Endodermal cell (in vitro differentiated cells): ENCODE measurements at regions not wholly inside any gene's neighbourhood (a gene's known extent, or its start where the extent isn't known, plus 50 kb on each side); places are given as distances from the start of the nearest gene placed in this dataset.
"Not testable (repeated sequence)": the region's sequence is repeated elsewhere in the genome, so short reads cannot be mapped to it uniquely, and the experiment has no call there.

Source experiments
- DNase-seq: peaks from one replicate; pipeline ENCODE4 v3.0.0-alpha.2; 2017
- H3K27ac ChIP-seq: 2 replicates; pipeline ENCODE4 v1.5.1; 2013; ENCODE audit warnings: mild to moderate bottlenecking, low read depth, low read length, moderate library complexity
- H3K27me3 ChIP-seq: 2 replicates; pipeline ENCODE4 v1.6.1; 2013; ENCODE audit warnings: mild to moderate bottlenecking, low read length, moderate library complexity; ENCODE audit not compliant: insufficient read depth, control insufficient read depth, poor library complexity, severe bottlenecking
- H3K36me3 ChIP-seq: 2 replicates; pipeline ENCODE4 v1.7.0; 2013; ENCODE audit warnings: mild to moderate bottlenecking, low read length, moderate library complexity; ENCODE audit not compliant: control insufficient read depth, insufficient read depth
- H3K4me1 ChIP-seq: one replicate; pipeline ENCODE4 v1.7.0; 2013; ENCODE audit warnings: low read length; ENCODE audit not compliant: control insufficient read depth, insufficient read depth
- H3K4me3 ChIP-seq: 2 replicates; pipeline ENCODE4 v1.5.1; 2013; ENCODE audit warnings: mild to moderate bottlenecking, low read length, moderate library complexity
- H3K9ac ChIP-seq: 2 replicates; pipeline ENCODE4 v1.6.1; 2013; ENCODE audit warnings: mild to moderate bottlenecking, low read length, moderate library complexity; ENCODE audit not compliant: poor library complexity, severe bottlenecking; ENCODE audit errors: extremely low read depth
- H3K9me3 ChIP-seq: 2 replicates; pipeline ENCODE4 v1.6.1; 2013; ENCODE audit warnings: mild to moderate bottlenecking, low read length, moderate library complexity; ENCODE audit not compliant: control insufficient read depth
- H3K27ac Mint-ChIP-seq: 2 replicates; pipeline ENCODE4 v1.8.0; 2020; ENCODE audit warnings: mixed read lengths
- H3K27me3 Mint-ChIP-seq: 2 replicates; pipeline ENCODE4 v1.8.0; 2021; ENCODE audit warnings: mild to moderate bottlenecking, mixed read lengths; ENCODE audit not compliant: insufficient read depth
- H3K36me3 Mint-ChIP-seq: 2 replicates; pipeline ENCODE4 v1.8.0; 2020; ENCODE audit warnings: low read depth, mixed read lengths
- H3K4me1 Mint-ChIP-seq: 2 replicates; pipeline ENCODE4 v1.8.0; 2020; ENCODE audit warnings: mixed read lengths
- H3K4me3 Mint-ChIP-seq: 2 replicates; pipeline ENCODE4 v1.8.0; 2020; ENCODE audit warnings: mild to moderate bottlenecking, moderate library complexity, mixed read lengths
- H3K9me3 Mint-ChIP-seq: 2 replicates; pipeline ENCODE4 v1.8.0; 2020; ENCODE audit warnings: mild to moderate bottlenecking, mixed read lengths
- CTCF ChIP-seq: fragments of 200-600 bp; sonication (generic); conservative IDR thresholded peaks from 2 replicates; pipeline ENCODE4 v1.5.0; 2021; ENCODE audit warnings: antibody characterized with exemption, mild to moderate bottlenecking
- WGBS, 2 experiments: methylation state at CpG; one replicate each; pipeline versions ENCODE4 v1.1.5 to v1.1.7; 2013; ENCODE audit warnings: missing lambda C conversion rate in 2 of 2, mixed read lengths in 1 of 2; ENCODE audit not compliant: insufficient coverage in 1 of 2, insufficient read length in 1 of 2; 5-methylcytosine and 5-hydroxymethylcytosine counted together

GRCh38 chr6:137552809-137553208 is 58.6 kb upstream of the OLIG3 start:
- H3K9me3 ChIP-seq, result peaks cover 3% of the 10 kb centered on the region
- no peak for DNase-seq
- H3K36me3 ChIP-seq, result no peaks in the 10 kb centered on the region
- 81 to 89% methylated on average over 2 of the region's 2 CpGs for WGBS, 2 experiments
- H3K27ac ChIP-seq, result no peak overlapping the region
- Mint-ChIP-seq H3K27ac (no peak overlapping the region), H3K36me3 (no peaks in the 10 kb centered on the region), H3K4me1 (peaks cover 2% of the 10 kb centered on the region), H3K4me3 (no peak overlapping the region), H3K9me3 (no peaks in the 10 kb centered on the region), H3K27me3 (peaks cover 5% of the 10 kb centered on the region)
- no peak overlapping the region for H3K4me3 ChIP-seq
- no peaks in the 10 kb centered on the region for H3K4me1 ChIP-seq
- no peak overlapping the region for H3K9ac ChIP-seq
- no peak for TF ChIP-seq CTCF
- no peaks in the 10 kb centered on the region for H3K27me3 ChIP-seq

- TF ChIP-seq CTCF, result peak; percentile 45
- not testable (repeated sequence) for H3K27me3 ChIP-seq, H3K9me3 ChIP-seq, H3K9ac ChIP-seq, H3K36me3 Mint-ChIP-seq, H3K27me3 Mint-ChIP-seq, H3K4me3 ChIP-seq, H3K4me1 ChIP-seq, H3K27ac ChIP-seq, H3K36me3 ChIP-seq, H3K4me3 Mint-ChIP-seq
- Mint-ChIP-seq H3K9me3 (peaks cover 11% of the 10 kb centered on the region), H3K4me1 (peaks cover 24% of the 10 kb centered on the region), H3K27ac (peak overlapping the region; percentile 62)
- DNase-seq, result peak; percentile 73
- WGBS, 2 experiments, result 83 to 94% methylated on average over 2 to 3 of the region's 3 CpGs
These were observed 65.5 kb upstream of the OLIG3 start for GRCh38 chr6:137559521-137560183.

- no peak overlapping the region for H3K4me3 ChIP-seq
- no peak for TF ChIP-seq CTCF
- peaks cover 6% of the 10 kb centered on the region for H3K27me3 ChIP-seq
- Mint-ChIP-seq H3K36me3 (no peaks in the 10 kb centered on the region), H3K27me3 (peaks cover 4% of the 10 kb centered on the region), H3K9me3 (peaks cover 11% of the 10 kb centered on the region), H3K27ac (peak overlapping the region; percentile 62), H3K4me1 (peaks cover 24% of the 10 kb centered on the region), H3K4me3 (no peak overlapping the region)
- H3K9ac ChIP-seq, result no peak overlapping the region
- no peaks in the 10 kb centered on the region for H3K36me3 ChIP-seq
- H3K9me3 ChIP-seq, result peaks cover 8% of the 10 kb centered on the region
- 91% methylated on average over 1 of the region's 1 CpG; no CpG with 5 or more reads in 1 of the 2 experiments for whole genome bisulfite sequencing, 2 experiments
- no peak for DNase-seq
- H3K27ac ChIP-seq, result no peak overlapping the region
- H3K4me1 ChIP-seq, result no peaks in the 10 kb centered on the region
These were observed 66.0 kb upstream of the OLIG3 start for GRCh38 chr6:137560184-137560563.
